ACC112 (cell line): ENCODE measurements at regions not wholly inside any gene's neighbourhood (a gene's known extent, or its start where the extent isn't known, plus 50 kb on each side); places are given as distances from the start of the nearest gene placed in this dataset.
"Not testable (repeated sequence)": the region's sequence is repeated elsewhere in the genome, so short reads cannot be mapped to it uniquely, and the experiment has no call there.

Experiments
- H2AFZ ChIP-seq: fragments of 200-600 bp; sonication (generic); one replicate; pipeline ENCODE4 v1.6.0; 2017; ENCODE audit warnings: antibody characterized with exemption, low read length; ENCODE audit not compliant: unreplicated experiment
- H3K27ac ChIP-seq: fragments of 200-600 bp; sonication (generic); 2 replicates; pipeline ENCODE4 v1.5.1; 2014; ENCODE audit warnings: low read depth, mild to moderate bottlenecking, antibody characterized with exemption, low read length, moderate library complexity
- H3K27me3 ChIP-seq: fragments of 200-600 bp; sonication (generic); 2 replicates; pipeline ENCODE4 v1.6.1; 2014; ENCODE audit warnings: mild to moderate bottlenecking, antibody characterized with exemption, low read length, moderate library complexity, mixed read lengths; ENCODE audit not compliant: insufficient read depth
- H3K36me3 ChIP-seq: fragments of 200-600 bp; sonication (generic); 2 replicates; pipeline ENCODE4 v1.6.1; 2016; ENCODE audit warnings: mild to moderate bottlenecking, antibody characterized with exemption, low read length, moderate library complexity, mixed read lengths; ENCODE audit not compliant: insufficient read depth
- H3K4me1 ChIP-seq: fragments of 200-600 bp; sonication (generic); one replicate; pipeline ENCODE4 v1.6.1; 2016; ENCODE audit warnings: low read length, mixed read lengths; ENCODE audit not compliant: insufficient read depth, unreplicated experiment, control insufficient read depth
- H3K4me3 ChIP-seq: fragments of 200-600 bp; sonication (generic); 2 replicates; pipeline ENCODE4 v1.5.1; 2014; ENCODE audit warnings: mild to moderate bottlenecking, low read depth, low read length
- H3K79me2 ChIP-seq: fragments of 200-600 bp; sonication (generic); one replicate; pipeline ENCODE4 v1.6.0; 2016; ENCODE audit warnings: low read length; ENCODE audit not compliant: control insufficient read depth, unreplicated experiment, insufficient read depth

DNA sequence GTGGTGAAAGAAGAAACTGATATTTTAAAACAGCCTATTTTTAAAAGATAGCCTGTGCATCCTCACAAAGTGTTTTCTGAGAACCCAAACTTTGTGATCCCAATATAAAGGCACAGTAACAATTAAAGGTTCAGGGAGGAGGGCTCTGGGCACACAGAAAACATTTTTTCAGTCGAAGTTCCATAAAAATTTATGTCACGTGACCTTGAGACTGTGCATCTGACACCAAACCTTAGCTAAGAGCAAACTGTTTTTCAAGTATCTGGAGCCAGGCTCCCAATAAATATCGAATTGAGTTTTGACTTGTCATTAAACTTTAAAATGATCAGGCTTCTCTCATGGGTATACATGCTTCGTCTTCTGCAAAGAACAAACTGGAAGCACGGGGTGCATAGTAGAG, 177.9 kb downstream of the BEND2 start:
- Histone ChIP-seq H3K27me3 (peaks cover 21% of the 10 kb centered on the region), H3K27ac (no peak overlapping the region), H3K36me3 (no peaks in the 10 kb centered on the region), H3K4me1 (no peaks in the 10 kb centered on the region), H2AFZ (no peak overlapping the region), H3K79me2 (no peaks in the 10 kb centered on the region), H3K4me3 (no peak overlapping the region)

DNA sequence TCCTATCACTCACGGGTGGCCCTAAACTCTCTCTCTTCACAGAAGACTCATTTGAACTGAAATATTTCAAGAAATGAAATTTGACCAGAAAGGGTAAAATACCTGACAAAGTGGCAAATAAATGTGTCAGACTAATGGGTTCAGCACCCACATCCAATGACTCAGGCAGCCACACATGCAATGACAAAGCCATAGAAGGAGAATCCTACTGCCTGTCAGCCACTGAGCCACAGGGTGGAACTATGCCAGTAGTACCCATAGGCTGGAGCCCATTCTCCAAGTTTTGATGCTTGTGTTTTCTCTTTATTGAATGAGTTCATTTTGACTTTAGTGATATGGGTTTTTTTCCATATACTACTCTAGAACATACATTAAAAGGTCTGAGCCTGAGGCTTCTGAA, 179.0 kb downstream of the BEND2 start:
- Histone ChIP-seq H3K36me3 (no peaks in the 10 kb centered on the region), H3K4me3 (no peak overlapping the region), H3K27ac (no peak overlapping the region), H3K4me1 (no peaks in the 10 kb centered on the region), H3K27me3 (peaks cover 28% of the 10 kb centered on the region), H3K79me2 (no peaks in the 10 kb centered on the region), H2AFZ (no peak overlapping the region)

DNA sequence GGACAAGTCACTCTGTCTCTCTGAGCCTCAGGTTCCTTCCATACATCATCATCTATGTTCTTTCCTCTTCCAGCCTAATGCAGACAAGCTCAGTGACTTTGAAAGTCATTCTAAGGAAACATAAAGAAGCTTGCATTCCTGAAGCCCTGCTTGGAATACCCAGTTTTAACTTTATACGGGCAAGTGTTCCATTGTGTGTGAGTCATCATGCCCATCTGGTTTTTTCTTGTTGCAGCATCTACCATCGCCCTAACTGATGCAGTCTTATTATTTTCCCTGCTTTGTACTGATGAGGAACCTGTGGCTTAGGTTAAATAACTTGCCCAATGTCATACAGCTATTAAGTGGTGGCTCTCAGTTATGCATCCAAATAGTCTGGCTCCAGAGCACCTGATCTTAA, 177.9 kb upstream of the RAI2 start:
- H3K4me3 ChIP-seq, result no peak overlapping the region
- H3K4me1 ChIP-seq, result no peaks in the 10 kb centered on the region
- peaks cover 39% of the 10 kb centered on the region for H3K27me3 ChIP-seq
- H3K36me3 ChIP-seq, result no peaks in the 10 kb centered on the region
- no peak overlapping the region for H2AFZ ChIP-seq
- no peak overlapping the region for H3K27ac ChIP-seq
- H3K79me2 ChIP-seq, result no peaks in the 10 kb centered on the region

DNA sequence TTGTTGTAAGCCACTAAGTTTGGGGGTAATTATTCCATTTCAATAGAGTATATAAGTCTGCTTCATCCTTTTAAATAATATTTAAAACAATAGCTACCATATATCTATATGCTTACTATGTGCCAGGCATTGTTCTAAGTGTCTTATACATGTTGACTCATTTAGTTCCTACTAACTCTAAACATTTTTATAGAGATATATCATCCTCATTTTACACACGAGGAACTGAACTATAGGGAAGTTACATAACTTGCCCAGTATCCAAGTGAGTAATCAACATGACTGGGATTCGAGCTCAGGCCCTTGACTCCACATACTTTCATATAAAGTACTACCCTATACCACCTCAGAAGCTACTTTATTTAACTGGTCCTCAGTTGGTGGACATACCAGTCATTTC, 175.3 kb upstream of the RAI2 start:
- Histone ChIP-seq H3K4me1 (no peaks in the 10 kb centered on the region), H3K4me3 (no peak overlapping the region), H3K27me3 (peaks cover 45% of the 10 kb centered on the region), H2AFZ (no peak overlapping the region), H3K27ac (no peak overlapping the region), H3K36me3 (no peaks in the 10 kb centered on the region), H3K79me2 (no peaks in the 10 kb centered on the region)

DNA sequence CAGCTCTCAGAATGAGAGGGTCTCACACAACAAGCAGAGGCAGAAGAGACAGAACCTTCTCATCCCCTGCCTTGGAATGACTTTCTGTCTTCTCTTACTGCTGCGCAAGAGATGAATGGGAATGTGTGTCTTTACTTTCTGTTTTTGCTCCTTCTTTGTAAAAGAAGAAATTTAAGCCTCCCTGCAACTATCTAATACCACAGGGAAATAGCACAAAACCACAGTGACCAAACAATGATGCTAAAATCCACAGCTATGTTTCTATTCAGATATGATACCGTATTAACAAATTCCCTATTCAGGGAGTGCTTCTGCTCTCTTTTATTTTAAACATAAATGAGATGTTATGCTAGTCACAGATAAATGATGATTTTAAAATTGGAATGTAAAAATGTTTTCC, 173.8 kb upstream of the RAI2 start:
- no peaks in the 10 kb centered on the region for H3K36me3 ChIP-seq
- H3K79me2 ChIP-seq, result no peaks in the 10 kb centered on the region
- H3K27me3 ChIP-seq, result peaks cover 45% of the 10 kb centered on the region
- H2AFZ ChIP-seq, result no peak overlapping the region
- no peaks in the 10 kb centered on the region for H3K4me1 ChIP-seq
- H3K4me3 ChIP-seq, result no peak overlapping the region
- H3K27ac ChIP-seq, result no peak overlapping the region

DNA sequence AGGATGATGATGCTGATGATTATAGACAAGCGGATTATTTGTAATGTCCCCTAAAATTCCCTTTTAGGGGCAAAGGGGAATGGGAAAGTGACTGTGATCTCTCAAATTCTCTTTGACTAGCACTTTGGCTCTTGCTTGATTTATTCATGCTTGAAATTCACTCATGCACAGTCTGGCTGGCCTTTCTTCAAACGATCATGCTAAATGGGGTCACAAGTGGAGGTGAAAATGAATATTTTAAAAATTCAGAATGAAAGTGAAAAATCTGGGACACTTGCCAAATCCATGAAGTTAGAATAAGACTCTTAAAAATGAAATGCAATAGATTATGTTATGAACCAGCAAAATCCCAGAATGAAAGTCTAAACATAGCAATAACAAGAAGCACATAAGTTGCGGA, 173.4 kb upstream of the RAI2 start:
- Histone ChIP-seq H3K79me2 (no peaks in the 10 kb centered on the region), H3K4me1 (no peaks in the 10 kb centered on the region), H3K4me3 (no peak overlapping the region), H3K27ac (no peak overlapping the region), H3K27me3 (peaks cover 46% of the 10 kb centered on the region), H2AFZ (no peak overlapping the region), H3K36me3 (no peaks in the 10 kb centered on the region)

DNA sequence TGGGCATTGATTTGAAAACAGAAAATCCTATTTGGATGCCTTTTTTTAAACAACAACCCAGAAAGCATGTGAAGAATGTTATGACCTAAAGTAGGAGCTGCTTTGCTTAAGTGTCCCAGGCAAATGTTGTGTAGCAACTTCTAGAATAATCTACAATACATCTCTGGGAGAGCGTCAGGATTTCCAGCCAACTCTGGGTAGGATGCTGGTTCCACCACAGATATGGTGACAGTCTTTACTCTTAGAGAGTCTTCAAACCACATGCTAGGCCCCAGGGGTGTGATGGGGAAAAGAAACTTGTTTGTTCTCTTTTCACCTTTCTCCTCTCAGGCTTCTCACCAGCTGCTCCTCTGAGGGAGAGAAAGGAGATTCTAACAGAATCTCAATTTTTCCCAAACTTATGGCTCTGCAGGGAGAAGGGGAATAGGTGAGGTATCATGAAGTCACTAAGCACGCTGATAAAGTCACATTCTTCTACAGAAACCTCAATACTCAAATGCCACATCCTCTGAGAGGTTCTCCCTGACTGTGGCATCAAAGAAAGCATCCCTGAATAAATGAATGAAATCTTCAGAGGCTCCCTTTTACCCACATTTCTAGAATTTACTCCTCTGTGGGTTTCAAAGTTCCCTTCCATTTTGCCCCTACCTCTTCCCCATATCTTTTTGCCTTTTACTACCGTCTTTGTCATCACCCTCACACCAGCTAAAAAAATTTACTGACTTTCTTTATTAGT, 171.6 kb upstream of the RAI2 start:
- no peak overlapping the region for H3K4me3 ChIP-seq
- no peak overlapping the region for H2AFZ ChIP-seq
- H3K27ac ChIP-seq, result no peak overlapping the region
- peaks cover 37% of the 10 kb centered on the region for H3K27me3 ChIP-seq
- H3K79me2 ChIP-seq, result no peaks in the 10 kb centered on the region
- H3K36me3 ChIP-seq, result no peaks in the 10 kb centered on the region
- no peaks in the 10 kb centered on the region for H3K4me1 ChIP-seq

DNA sequence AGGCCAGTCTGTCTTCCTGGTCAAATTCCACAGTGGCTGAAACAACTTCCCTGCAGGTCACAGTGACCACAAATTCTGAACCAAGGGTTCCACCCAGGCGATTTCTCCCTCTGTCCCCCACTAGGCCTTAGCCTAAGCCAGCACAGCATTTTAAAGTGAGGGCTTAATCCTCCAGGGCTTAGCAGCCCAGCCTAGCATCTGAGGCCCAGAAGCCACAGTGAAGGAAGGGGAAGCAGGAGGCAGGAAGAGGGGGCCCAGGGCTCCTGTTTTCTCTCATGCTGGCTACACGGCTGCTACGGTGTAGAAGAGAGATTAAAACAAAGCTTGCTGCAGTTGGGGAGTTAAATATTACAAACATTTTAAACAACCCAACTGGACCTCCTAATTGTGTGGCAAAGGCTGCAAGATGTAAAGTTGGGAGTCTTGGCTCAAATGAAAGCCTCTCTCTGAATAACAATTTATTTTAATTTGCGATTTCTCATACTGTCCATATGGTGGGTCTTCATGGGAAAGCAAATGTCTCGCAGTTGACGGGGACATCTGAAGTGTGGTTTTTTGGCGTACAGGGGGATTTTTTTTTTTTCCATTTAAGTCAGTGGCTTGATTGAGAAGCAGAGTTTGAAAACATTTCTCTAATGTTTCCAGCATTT, 170.8 kb upstream of the RAI2 start:
- Histone ChIP-seq H3K27me3 (peaks cover 38% of the 10 kb centered on the region), H3K4me1 (no peaks in the 10 kb centered on the region), H3K4me3 (no peak overlapping the region), H2AFZ (no peak overlapping the region), H3K27ac (no peak overlapping the region), H3K36me3 (no peaks in the 10 kb centered on the region), H3K79me2 (no peaks in the 10 kb centered on the region)

DNA sequence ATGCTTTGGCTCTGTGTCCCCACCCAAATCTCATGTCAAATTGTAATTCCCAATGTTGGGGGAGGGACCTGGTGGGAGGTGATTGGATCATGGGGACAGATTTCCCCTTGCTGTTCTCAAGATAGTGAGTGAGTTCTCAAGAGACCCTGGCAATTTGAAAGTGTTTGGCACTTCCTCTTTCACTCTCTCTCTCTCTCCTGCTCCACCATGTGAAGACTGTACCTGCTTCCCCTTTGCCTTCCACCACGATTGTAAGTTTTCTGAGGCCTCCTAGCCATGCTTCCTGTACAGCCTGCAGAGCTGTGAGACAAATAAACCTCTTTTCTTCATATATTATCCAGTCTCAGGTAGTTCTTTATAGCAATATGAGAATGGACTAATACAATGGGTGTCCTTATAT, 169.6 kb upstream of the RAI2 start:
- not testable (repeated sequence) for H3K27ac ChIP-seq, H2AFZ ChIP-seq, H3K4me1 ChIP-seq, H3K79me2 ChIP-seq, H3K4me3 ChIP-seq, H3K36me3 ChIP-seq
- H3K27me3 ChIP-seq, result peaks cover 36% of the 10 kb centered on the region

DNA sequence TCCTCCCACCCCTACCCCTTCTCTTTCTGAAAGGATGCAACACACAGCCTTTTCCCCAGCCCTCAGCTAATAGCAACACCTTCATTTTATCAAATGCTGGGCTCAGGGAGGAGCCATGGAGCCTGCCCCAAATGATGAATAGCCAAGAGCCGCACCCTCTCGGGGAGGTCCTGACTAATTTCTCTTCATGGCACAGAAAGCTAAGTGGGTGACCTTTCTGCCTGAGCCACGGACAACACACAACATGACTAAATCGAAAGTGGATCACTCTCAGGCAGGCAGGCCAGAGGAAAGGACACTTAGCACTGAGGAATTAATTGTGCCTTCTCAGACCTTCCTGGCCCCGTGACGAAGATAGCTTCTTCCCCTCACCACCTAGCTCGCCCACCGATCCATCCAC, 165.1 kb upstream of the RAI2 start:
- no peaks in the 10 kb centered on the region for H3K36me3 ChIP-seq
- peak overlapping the region; percentile 36; the same call in 1 of the 2 replicates for H3K4me3 ChIP-seq
- H3K4me1 ChIP-seq, result no peaks in the 10 kb centered on the region
- H3K27ac ChIP-seq, result no peak overlapping the region
- no peaks in the 10 kb centered on the region for H3K79me2 ChIP-seq
- H2AFZ ChIP-seq, result no peak overlapping the region
- peaks cover 22% of the 10 kb centered on the region; the same call in 1 of the 2 replicates for H3K27me3 ChIP-seq

DNA sequence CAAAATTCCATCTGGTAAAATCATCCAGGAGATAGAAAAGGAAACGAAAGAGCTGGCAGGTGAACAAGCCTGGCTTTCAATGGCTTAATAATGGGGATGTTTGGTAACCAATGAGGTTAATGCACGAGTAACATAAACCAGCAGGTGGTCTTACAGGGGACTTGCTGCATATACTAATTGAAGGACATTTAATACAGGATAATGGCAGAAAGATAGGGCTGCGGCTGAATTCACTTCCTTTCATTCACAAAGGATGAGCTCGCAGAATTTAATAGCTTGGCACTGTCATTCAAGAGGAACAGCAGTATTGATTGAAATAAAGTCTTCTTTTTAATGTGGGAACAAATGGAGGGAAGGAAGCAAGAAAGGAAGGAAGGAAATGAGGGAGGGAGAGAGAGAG, 156.3 kb upstream of the RAI2 start:
- no peaks in the 10 kb centered on the region for H3K36me3 ChIP-seq
- no peaks in the 10 kb centered on the region for H3K79me2 ChIP-seq
- no peak overlapping the region for H3K27ac ChIP-seq
- peaks cover 53% of the 10 kb centered on the region for H3K27me3 ChIP-seq
- H2AFZ ChIP-seq, result no peak overlapping the region
- no peak overlapping the region for H3K4me3 ChIP-seq
- H3K4me1 ChIP-seq, result no peaks in the 10 kb centered on the region
